DOHH2 (cell line): ENCODE measurements at regions not wholly inside any gene's neighbourhood (a gene's known extent, or its start where the extent isn't known, plus 50 kb on each side); places are given as distances from the start of the nearest gene placed in this dataset.

Source experiments
- EZH2phosphoT487 ChIP-seq: fragments of 200-600 bp; sonication (generic); IDR thresholded peaks from 2 replicates; pipeline ENCODE4 v1.6.1; 2017; ENCODE audit warnings: borderline replicate concordance, mild to moderate bottlenecking, antibody characterized with exemption, low read length, moderate library complexity, mixed read lengths
- TF ChIP-seq, protein P1 (sequence below): fragments of 200-600 bp; sonication (generic); IDR thresholded peaks from one replicate; pipeline ENCODE4 v1.5.1; 2014; ENCODE audit warnings: antibody characterized with exemption, mild to moderate bottlenecking, low read depth, low read length; ENCODE audit not compliant: poor library complexity, severe bottlenecking

DNA sequence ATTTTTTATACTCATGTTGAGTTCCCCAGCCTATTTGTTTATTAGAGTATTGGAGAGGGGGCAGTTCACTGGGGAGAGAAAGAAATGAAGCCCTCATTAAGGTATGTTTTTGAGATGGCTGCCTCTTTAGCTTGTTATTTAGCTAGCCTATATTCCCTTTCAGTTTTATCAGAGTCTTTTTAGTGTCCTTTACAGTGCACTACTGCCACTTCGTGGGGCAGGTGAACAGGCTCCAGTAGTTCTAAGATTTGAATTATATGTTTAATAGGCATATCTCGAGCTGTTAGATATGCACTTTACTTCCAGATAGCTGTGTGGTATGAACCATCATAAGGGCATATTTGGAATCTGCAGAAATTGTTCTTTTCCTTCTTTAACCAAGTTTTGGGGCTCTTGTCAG is 482.2 kb downstream of the KDM5D start:
- TF ChIP-seq, protein P1, sequence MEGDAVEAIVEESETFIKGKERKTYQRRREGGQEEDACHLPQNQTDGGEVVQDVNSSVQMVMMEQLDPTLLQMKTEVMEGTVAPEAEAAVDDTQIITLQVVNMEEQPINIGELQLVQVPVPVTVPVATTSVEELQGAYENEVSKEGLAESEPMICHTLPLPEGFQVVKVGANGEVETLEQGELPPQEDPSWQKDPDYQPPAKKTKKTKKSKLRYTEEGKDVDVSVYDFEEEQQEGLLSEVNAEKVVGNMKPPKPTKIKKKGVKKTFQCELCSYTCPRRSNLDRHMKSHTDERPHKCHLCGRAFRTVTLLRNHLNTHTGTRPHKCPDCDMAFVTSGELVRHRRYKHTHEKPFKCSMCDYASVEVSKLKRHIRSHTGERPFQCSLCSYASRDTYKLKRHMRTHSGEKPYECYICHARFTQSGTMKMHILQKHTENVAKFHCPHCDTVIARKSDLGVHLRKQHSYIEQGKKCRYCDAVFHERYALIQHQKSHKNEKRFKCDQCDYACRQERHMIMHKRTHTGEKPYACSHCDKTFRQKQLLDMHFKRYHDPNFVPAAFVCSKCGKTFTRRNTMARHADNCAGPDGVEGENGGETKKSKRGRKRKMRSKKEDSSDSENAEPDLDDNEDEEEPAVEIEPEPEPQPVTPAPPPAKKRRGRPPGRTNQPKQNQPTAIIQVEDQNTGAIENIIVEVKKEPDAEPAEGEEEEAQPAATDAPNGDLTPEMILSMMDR, result no peak
- no peak for TF ChIP-seq EZH2phosphoT487
